PC-3 (cell line): ENCODE measurements at regions not wholly inside any gene's neighbourhood (a gene's known extent, or its start where the extent isn't known, plus 50 kb on each side); places are given as distances from the start of the nearest gene placed in this dataset.

ENCODE experiments used
- EZH2 ChIP-seq: fragments of 300-600 bp; sonication (generic); IDR thresholded peaks from one replicate; pipeline ENCODE4 v1.6.1; 2017; ENCODE audit warnings: antibody characterized with exemption, mild to moderate bottlenecking, low read length; ENCODE audit not compliant: unreplicated experiment
- EZH2phosphoT487 ChIP-seq: fragments of 300-600 bp; sonication (generic); IDR thresholded peaks from 2 replicates; pipeline ENCODE4 v1.6.1; 2018; ENCODE audit warnings: mild to moderate bottlenecking, antibody characterized with exemption, low read length, borderline replicate concordance
- TF ChIP-seq, protein P1 (sequence below): fragments of 300-600 bp; sonication (generic); conservative IDR thresholded peaks from 2 replicates; pipeline ENCODE4 v1.5.1; 2017; ENCODE audit warnings: antibody characterized with exemption, low read depth, mild to moderate bottlenecking, low read length

DNA sequence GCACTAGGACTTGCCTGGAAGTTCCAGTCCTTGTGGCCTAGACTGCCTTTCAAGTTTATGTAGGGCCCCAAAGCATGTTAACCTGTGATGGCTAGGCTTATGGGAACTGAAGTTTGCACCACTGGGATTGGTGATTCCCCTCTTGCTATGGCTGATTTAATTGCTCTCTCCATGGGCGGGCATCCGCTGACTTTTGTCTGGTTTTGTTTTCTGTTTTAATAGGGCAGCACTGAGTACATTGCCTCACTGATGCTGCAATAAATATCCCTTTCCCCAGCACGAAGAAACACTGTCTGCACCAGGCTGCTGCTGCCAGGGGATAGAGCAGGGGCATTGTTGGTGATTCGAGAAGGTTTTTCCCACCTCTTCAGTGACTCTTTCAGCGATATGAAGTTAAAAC is 73.3 kb upstream of the PDE4B start:
- TF ChIP-seq, protein P1, sequence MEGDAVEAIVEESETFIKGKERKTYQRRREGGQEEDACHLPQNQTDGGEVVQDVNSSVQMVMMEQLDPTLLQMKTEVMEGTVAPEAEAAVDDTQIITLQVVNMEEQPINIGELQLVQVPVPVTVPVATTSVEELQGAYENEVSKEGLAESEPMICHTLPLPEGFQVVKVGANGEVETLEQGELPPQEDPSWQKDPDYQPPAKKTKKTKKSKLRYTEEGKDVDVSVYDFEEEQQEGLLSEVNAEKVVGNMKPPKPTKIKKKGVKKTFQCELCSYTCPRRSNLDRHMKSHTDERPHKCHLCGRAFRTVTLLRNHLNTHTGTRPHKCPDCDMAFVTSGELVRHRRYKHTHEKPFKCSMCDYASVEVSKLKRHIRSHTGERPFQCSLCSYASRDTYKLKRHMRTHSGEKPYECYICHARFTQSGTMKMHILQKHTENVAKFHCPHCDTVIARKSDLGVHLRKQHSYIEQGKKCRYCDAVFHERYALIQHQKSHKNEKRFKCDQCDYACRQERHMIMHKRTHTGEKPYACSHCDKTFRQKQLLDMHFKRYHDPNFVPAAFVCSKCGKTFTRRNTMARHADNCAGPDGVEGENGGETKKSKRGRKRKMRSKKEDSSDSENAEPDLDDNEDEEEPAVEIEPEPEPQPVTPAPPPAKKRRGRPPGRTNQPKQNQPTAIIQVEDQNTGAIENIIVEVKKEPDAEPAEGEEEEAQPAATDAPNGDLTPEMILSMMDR = no peak
- TF ChIP-seq EZH2phosphoT487 (no peak), EZH2 (no peak)
